ENCODE measurements at regions not wholly inside any gene's neighbourhood (a gene's known extent, or its start where the extent isn't known, plus 50 kb on each side); places are given as distances from the start of the nearest gene placed in this dataset.

GRCh38 chr9:103802068-103802467 is 292.0 kb upstream of the SMC2 start:
- no peak overlapping the region for H3K4me3 ChIP-seq (ENCODE audit: low read length)
- H4K20me1 ChIP-seq (ENCODE audit: low read length), result no peaks in the 10 kb centered on the region
- no peaks in the 10 kb centered on the region for H3K27me3 ChIP-seq (ENCODE audit: low read length)
- no TSS peak for BruUV-seq (replicated peaks)
- CTCF ChIA-PET, result no interaction called here
- no peak overlapping the region for H3K4me2 ChIP-seq (ENCODE audit: low read length)
- no peak for TF ChIP-seq EZH2 (IDR thresholded peaks at IDR 0.05; ENCODE audit: low read length, unreplicated experiment)
- no peak for TF ChIP-seq CTCF (conservative IDR thresholded peaks at IDR 0.05; ENCODE audit: low read depth, low read length)
- TF ChIP-seq EZH2phosphoT487 (IDR thresholded peaks at IDR 0.05; ENCODE audit: borderline replicate concordance, low read length), result no peak
- no peaks in the 10 kb centered on the region for H3F3A ChIP-seq (ENCODE audit: low read length, unreplicated experiment)
- no peaks in the 10 kb centered on the region for H3K9me3 ChIP-seq (ENCODE audit: low read length)
- H2AFZ ChIP-seq (ENCODE audit: low read length), result no peak overlapping the region
- DNase-seq, result no peak
- H3K4me1 ChIP-seq (ENCODE audit: insufficient read depth, low read length), result no peaks in the 10 kb centered on the region
- no peaks in the 10 kb centered on the region for H3K36me3 ChIP-seq (ENCODE audit: low read depth, low read length)
- H3K79me2 ChIP-seq (ENCODE audit: low read length), result no peaks in the 10 kb centered on the region
- ATAC-seq, result no peak
- no peaks in the 10 kb centered on the region for H3K9me2 ChIP-seq (replicated peaks; ENCODE audit: low read length)
- intact Hi-C loops (cut with micrococcal nuclease), result no loop called here
- H3K9ac ChIP-seq (ENCODE audit: low read length), result no peak overlapping the region
- no peak overlapping the region for H3K27ac ChIP-seq (ENCODE audit: low read length)
- POLR2A ChIA-PET (ENCODE audit: unreplicated experiment), result no interaction called here

- POLR2A ChIA-PET (ENCODE audit: unreplicated experiment), result no interaction called here
- BruUV-seq (replicated peaks), result no TSS peak
- no peaks in the 10 kb centered on the region for H4K20me1 ChIP-seq (ENCODE audit: low read length)
- intact Hi-C loops (cut with micrococcal nuclease), result no loop called here
- DNase-seq, result no peak
- no peak for ATAC-seq
- no peaks in the 10 kb centered on the region for H3F3A ChIP-seq (ENCODE audit: low read length, unreplicated experiment)
- TF ChIP-seq EZH2 (IDR thresholded peaks at IDR 0.05; ENCODE audit: low read length, unreplicated experiment) (no peak), EZH2phosphoT487 (IDR thresholded peaks at IDR 0.05; ENCODE audit: borderline replicate concordance, low read length) (no peak), CTCF (conservative IDR thresholded peaks at IDR 0.05; ENCODE audit: low read depth, low read length) (no peak)
- H3K27ac ChIP-seq (ENCODE audit: low read length), result no peak overlapping the region
- H3K9ac ChIP-seq (ENCODE audit: low read length), result no peak overlapping the region
- CTCF ChIA-PET, result no interaction called here
- H3K36me3 ChIP-seq (ENCODE audit: low read depth, low read length), result no peaks in the 10 kb centered on the region
- H3K9me3 ChIP-seq (ENCODE audit: low read length), result no peaks in the 10 kb centered on the region
- no peak overlapping the region for H3K4me2 ChIP-seq (ENCODE audit: low read length)
- no peak overlapping the region for H3K4me3 ChIP-seq (ENCODE audit: low read length)
- no peak overlapping the region for H2AFZ ChIP-seq (ENCODE audit: low read length)
- no peaks in the 10 kb centered on the region for H3K27me3 ChIP-seq (ENCODE audit: low read length)
- H3K79me2 ChIP-seq (ENCODE audit: low read length), result no peaks in the 10 kb centered on the region
- no peaks in the 10 kb centered on the region for H3K9me2 ChIP-seq (replicated peaks; ENCODE audit: low read length)
- H3K4me1 ChIP-seq (ENCODE audit: insufficient read depth, low read length), result no peaks in the 10 kb centered on the region
Observed at GRCh38 chr9:103803245-103803644, 290.9 kb upstream of the SMC2 start.

- no TSS peak for BruUV-seq (replicated peaks)
Observed at GRCh38 chr9:103804077-103804735, 289.9 kb upstream of the SMC2 start.

More at GRCh38 chr9:103804077-103804735, 289.9 kb upstream of the SMC2 start:
- H3K79me2 ChIP-seq (ENCODE audit: low read length), result no peaks in the 10 kb centered on the region
- H2AFZ ChIP-seq (ENCODE audit: low read length), result no peak overlapping the region
- no peaks in the 10 kb centered on the region for H3F3A ChIP-seq (ENCODE audit: low read length, unreplicated experiment)
- H3K4me1 ChIP-seq (ENCODE audit: insufficient read depth, low read length), result no peaks in the 10 kb centered on the region
- DNase-seq (peak; percentile 23), ATAC-seq (no peak; the same call in 1 of the 2 replicates)
- no peaks in the 10 kb centered on the region for H4K20me1 ChIP-seq (ENCODE audit: low read length)
- ChIA-PET CTCF (interaction anchor here (0.6 kb wide), 1 partner anchor 44 kb away, joined by 3 read pairs; no protein-coding TSS in a partner anchor), POLR2A (ENCODE audit: unreplicated experiment) (no interaction called here)
- H3K9me2 ChIP-seq (replicated peaks; ENCODE audit: low read length), result no peaks in the 10 kb centered on the region
- no peaks in the 10 kb centered on the region for H3K27me3 ChIP-seq (ENCODE audit: low read length)
- TF ChIP-seq EZH2phosphoT487 (IDR thresholded peaks at IDR 0.05; ENCODE audit: borderline replicate concordance, low read length) (no peak), CTCF (conservative IDR thresholded peaks at IDR 0.05; ENCODE audit: low read depth, low read length) (no peak), EZH2 (IDR thresholded peaks at IDR 0.05; ENCODE audit: low read length, unreplicated experiment) (no peak)
- no peaks in the 10 kb centered on the region for H3K36me3 ChIP-seq (ENCODE audit: low read depth, low read length)
- H3K9me3 ChIP-seq (ENCODE audit: low read length), result no peaks in the 10 kb centered on the region
- H3K4me3 ChIP-seq (ENCODE audit: low read length), result no peak overlapping the region
- H3K4me2 ChIP-seq (ENCODE audit: low read length), result no peak overlapping the region
- intact Hi-C loops (cut with micrococcal nuclease), result no loop called here
- H3K27ac ChIP-seq (ENCODE audit: low read length), result no peak overlapping the region
- no peak overlapping the region for H3K9ac ChIP-seq (ENCODE audit: low read length)
